ENCODE measurements at regions not wholly inside any gene's neighbourhood (a gene's known extent, or its start where the extent isn't known, plus 50 kb on each side); places are given as distances from the start of the nearest gene placed in this dataset.
A peak's percentile ranks its signal among the peaks of the same experiment; 100 is the strongest.

GRCh38 chr2:192465141-192465540 is 270.4 kb upstream of the TMEFF2 start:
- Histone ChIP-seq H3K4me1 (no peaks in the 10 kb centered on the region), H3K36me3 (no peaks in the 10 kb centered on the region), H3K27ac (no peak overlapping the region), H3K27me3 (no peaks in the 10 kb centered on the region), H3K9me3 (no peaks in the 10 kb centered on the region), H3K4me3 (no peak overlapping the region)
- no peak for TF ChIP-seq POLR2A (IDR thresholded peaks at IDR 0.05)
- no peak for TF ChIP-seq EP300 (IDR thresholded peaks at IDR 0.05)
- TF ChIP-seq, protein P1, sequence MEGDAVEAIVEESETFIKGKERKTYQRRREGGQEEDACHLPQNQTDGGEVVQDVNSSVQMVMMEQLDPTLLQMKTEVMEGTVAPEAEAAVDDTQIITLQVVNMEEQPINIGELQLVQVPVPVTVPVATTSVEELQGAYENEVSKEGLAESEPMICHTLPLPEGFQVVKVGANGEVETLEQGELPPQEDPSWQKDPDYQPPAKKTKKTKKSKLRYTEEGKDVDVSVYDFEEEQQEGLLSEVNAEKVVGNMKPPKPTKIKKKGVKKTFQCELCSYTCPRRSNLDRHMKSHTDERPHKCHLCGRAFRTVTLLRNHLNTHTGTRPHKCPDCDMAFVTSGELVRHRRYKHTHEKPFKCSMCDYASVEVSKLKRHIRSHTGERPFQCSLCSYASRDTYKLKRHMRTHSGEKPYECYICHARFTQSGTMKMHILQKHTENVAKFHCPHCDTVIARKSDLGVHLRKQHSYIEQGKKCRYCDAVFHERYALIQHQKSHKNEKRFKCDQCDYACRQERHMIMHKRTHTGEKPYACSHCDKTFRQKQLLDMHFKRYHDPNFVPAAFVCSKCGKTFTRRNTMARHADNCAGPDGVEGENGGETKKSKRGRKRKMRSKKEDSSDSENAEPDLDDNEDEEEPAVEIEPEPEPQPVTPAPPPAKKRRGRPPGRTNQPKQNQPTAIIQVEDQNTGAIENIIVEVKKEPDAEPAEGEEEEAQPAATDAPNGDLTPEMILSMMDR (IDR thresholded peaks at IDR 0.05): no peak
- TF ChIP-seq POLR2AphosphoS5 (IDR thresholded peaks at IDR 0.05): no peak
- 47 to 94% (median 75%) methylated on average over 1 of the region's 1 CpG for whole genome bisulfite sequencing, 5 donors
- intact Hi-C loops (cut with DNase I; ENCODE audit: low total_unique reads): no loop called here
- DNase-seq: peak in 1 of 2 donors; percentile 34

- no peak overlapping the region for H3K27ac ChIP-seq
- no peaks in the 10 kb centered on the region for H3K36me3 ChIP-seq
- no peaks in the 10 kb centered on the region for H3K27me3 ChIP-seq
- DNase-seq: no peak
- H3K4me1 ChIP-seq: no peaks in the 10 kb centered on the region
- no peaks in the 10 kb centered on the region for H3K9me3 ChIP-seq
- TF ChIP-seq POLR2A (IDR thresholded peaks at IDR 0.05) (no peak), EP300 (IDR thresholded peaks at IDR 0.05) (no peak), POLR2AphosphoS5 (IDR thresholded peaks at IDR 0.05) (no peak)
- TF ChIP-seq, protein P1 (IDR thresholded peaks at IDR 0.05): no peak
- WGBS, 5 donors: 82 to 97% (median 92%) methylated on average over 1 of the region's 1 CpG
- intact Hi-C loops (cut with DNase I; ENCODE audit: low total_unique reads): no loop called here
- no peak overlapping the region for H3K4me3 ChIP-seq
Observed at GRCh38 chr2:192459422-192459821, 264.7 kb upstream of the TMEFF2 start.

GRCh38 chr2:192448881-192449280 is 254.1 kb upstream of the TMEFF2 start:
- no peaks in the 10 kb centered on the region for H3K27me3 ChIP-seq
- H3K36me3 ChIP-seq: no peaks in the 10 kb centered on the region
- H3K4me1 ChIP-seq: no peaks in the 10 kb centered on the region
- TF ChIP-seq POLR2AphosphoS5 (IDR thresholded peaks at IDR 0.05) (no peak), POLR2A (IDR thresholded peaks at IDR 0.05) (no peak), EP300 (IDR thresholded peaks at IDR 0.05) (no peak)
- TF ChIP-seq, protein P1 (IDR thresholded peaks at IDR 0.05): no peak
- H3K27ac ChIP-seq: no peak overlapping the region
- intact Hi-C loops (cut with DNase I; ENCODE audit: low total_unique reads): no loop called here
- WGBS, 5 donors: 36 to 82% (median 53%) methylated on average over 1 of the region's 1 CpG
- no peaks in the 10 kb centered on the region for H3K9me3 ChIP-seq
- no peak for DNase-seq
- H3K4me3 ChIP-seq: no peak overlapping the region

DNA sequence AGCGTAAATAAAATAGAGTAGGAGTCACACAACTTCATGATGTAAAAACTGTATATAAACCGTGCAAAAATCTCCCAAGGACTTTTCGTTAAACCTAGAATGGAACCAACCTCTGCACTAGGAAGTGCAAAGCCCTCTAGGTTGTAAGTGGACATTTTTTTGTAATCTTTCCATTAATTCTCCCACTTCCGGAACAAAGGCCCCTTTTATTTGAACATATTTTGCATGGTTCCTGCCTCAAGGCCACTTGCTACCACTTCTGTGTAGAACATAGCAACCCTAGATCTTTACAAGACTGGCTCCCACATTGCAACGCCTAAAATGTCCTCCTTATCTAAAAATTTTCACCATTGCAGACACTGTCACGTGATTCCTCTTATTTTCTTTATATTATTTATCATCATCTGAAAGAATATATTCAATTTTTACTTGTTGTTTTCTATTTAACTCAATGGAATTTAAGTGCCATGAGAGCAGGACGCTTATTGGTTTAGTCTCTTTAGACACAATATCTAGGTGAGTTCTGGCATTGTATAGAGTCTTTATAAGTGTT is 249.6 kb upstream of the TMEFF2 start:
- intact Hi-C loops (cut with DNase I; ENCODE audit: low total_unique reads): no loop called here
- no peak overlapping the region for H3K27ac ChIP-seq
- H3K9me3 ChIP-seq: no peaks in the 10 kb centered on the region
- no peak for DNase-seq
- 71 to 83% (median 76%) methylated on average over 7 of the region's 7 CpGs for WGBS, 5 donors
- no peak overlapping the region for H3K4me3 ChIP-seq
- H3K4me1 ChIP-seq: no peaks in the 10 kb centered on the region
- H3K36me3 ChIP-seq: no peaks in the 10 kb centered on the region
- no peaks in the 10 kb centered on the region for H3K27me3 ChIP-seq
- no peak for TF ChIP-seq POLR2A (IDR thresholded peaks at IDR 0.05)
- TF ChIP-seq, protein P1 (IDR thresholded peaks at IDR 0.05): no peak
- TF ChIP-seq POLR2AphosphoS5 (IDR thresholded peaks at IDR 0.05): no peak
- TF ChIP-seq EP300 (IDR thresholded peaks at IDR 0.05): no peak

All from stomach (tissue), 8 donors.